ENCODE measurements at regions not wholly inside any gene's neighbourhood (a gene's known extent, or its start where the extent isn't known, plus 50 kb on each side); places are given as distances from the start of the nearest gene placed in this dataset.
A peak's percentile ranks its signal among the peaks of the same experiment; 100 is the strongest.

- Histone ChIP-seq H3K27me3 (ENCODE audit: control insufficient read depth, insufficient read depth, low read length) (no peaks in the 10 kb centered on the region), H3K9me3 (ENCODE audit: control insufficient read depth, insufficient read depth, low read length) (no peaks in the 10 kb centered on the region), H3K4me3 (ENCODE audit: low read depth, low read length) (no peak overlapping the region), H3K27ac (ENCODE audit: low read depth, low read length) (no peak overlapping the region)
- POLR2A ChIA-PET = no interaction called here
- CTCF ChIA-PET = interaction anchor here (2.2 kb wide), 1 partner anchor 32 kb away, joined by 6 read pairs; no protein-coding TSS in a partner anchor
- DNase-seq (ENCODE audit: low read depth, low spot score) = no peak
- no peak for TF ChIP-seq CTCF (IDR thresholded peaks at IDR 0.05; ENCODE audit: low read depth, low read length)
These were observed 1005.6 kb downstream of the IGSF11 start for GRCh38 chr3:118029049-118029448.

- no peaks in the 10 kb centered on the region for H3K27me3 ChIP-seq (ENCODE audit: control insufficient read depth, insufficient read depth, low read length)
- H3K27ac ChIP-seq (ENCODE audit: low read depth, low read length) = no peak overlapping the region
- ChIA-PET CTCF (interaction anchor here (1.3 kb wide), 1 partner anchor 39 kb away, joined by 4 read pairs; no protein-coding TSS in a partner anchor), POLR2A (no interaction called here)
- H3K4me3 ChIP-seq (ENCODE audit: low read depth, low read length) = no peak overlapping the region
- TF ChIP-seq CTCF (IDR thresholded peaks at IDR 0.05; ENCODE audit: low read depth, low read length) = no peak
- peaks cover 6% of the 10 kb centered on the region; the same call in 1 of the 2 replicates for H3K9me3 ChIP-seq (ENCODE audit: control insufficient read depth, insufficient read depth, low read length)
- no peak for DNase-seq (ENCODE audit: low read depth, low spot score)
These were observed 998.4 kb downstream of the IGSF11 start for GRCh38 chr3:118036215-118036614.

- POLR2A ChIA-PET = interaction anchor here (0.6 kb wide), 1 partner anchor 20 kb away, joined by 3 read pairs; no protein-coding TSS in a partner anchor
- H3K27ac ChIP-seq (ENCODE audit: low read depth, low read length) = no peak overlapping the region
- CTCF ChIA-PET = no interaction called here
- DNase-seq (ENCODE audit: low read depth, low spot score) = peak; percentile 30
- no peak overlapping the region for H3K4me3 ChIP-seq (ENCODE audit: low read depth, low read length)
- H3K27me3 ChIP-seq (ENCODE audit: control insufficient read depth, insufficient read depth, low read length) = no peaks in the 10 kb centered on the region
- no peak for TF ChIP-seq CTCF (IDR thresholded peaks at IDR 0.05; ENCODE audit: low read depth, low read length)
- no peaks in the 10 kb centered on the region for H3K9me3 ChIP-seq (ENCODE audit: control insufficient read depth, insufficient read depth, low read length)
These were observed 979.3 kb downstream of the IGSF11 start for GRCh38 chr3:118055381-118055780.

- no peak for TF ChIP-seq CTCF (IDR thresholded peaks at IDR 0.05; ENCODE audit: low read depth, low read length)
- ChIA-PET POLR2A (no interaction called here), CTCF (no interaction called here)
- Histone ChIP-seq H3K4me3 (ENCODE audit: low read depth, low read length) (no peak overlapping the region), H3K27me3 (ENCODE audit: control insufficient read depth, insufficient read depth, low read length) (no peaks in the 10 kb centered on the region), H3K9me3 (ENCODE audit: control insufficient read depth, insufficient read depth, low read length) (no peaks in the 10 kb centered on the region), H3K27ac (ENCODE audit: low read depth, low read length) (no peak overlapping the region)
- no peak for DNase-seq (ENCODE audit: low read depth, low spot score)
These were observed 977.6 kb downstream of the IGSF11 start for GRCh38 chr3:118057086-118057485.

- no peak for DNase-seq (ENCODE audit: low read depth, low spot score)
- TF ChIP-seq CTCF (IDR thresholded peaks at IDR 0.05; ENCODE audit: low read depth, low read length) = no peak
- POLR2A ChIA-PET = no interaction called here
These were observed 975.5 kb downstream of the IGSF11 start for GRCh38 chr3:118059096-118059495.

More at GRCh38 chr3:118059096-118059495, 975.5 kb downstream of the IGSF11 start:
- CTCF ChIA-PET = interaction anchor here (0.6 kb wide), 1 partner anchor 62 kb away, joined by 3 read pairs; no protein-coding TSS in a partner anchor
- no peak overlapping the region for H3K27ac ChIP-seq (ENCODE audit: low read depth, low read length)
- H3K27me3 ChIP-seq (ENCODE audit: control insufficient read depth, insufficient read depth, low read length) = no peaks in the 10 kb centered on the region
- H3K4me3 ChIP-seq (ENCODE audit: low read depth, low read length) = no peak overlapping the region
- H3K9me3 ChIP-seq (ENCODE audit: control insufficient read depth, insufficient read depth, low read length) = no peaks in the 10 kb centered on the region
